GM19455 (cell line): ENCODE measurements at regions not wholly inside any gene's neighbourhood (a gene's known extent, or its start where the extent isn't known, plus 50 kb on each side); places are given as distances from the start of the nearest gene placed in this dataset.

Source experiments
- ATAC-seq: cut with Tn5 transposase; IDR thresholded peaks from one replicate; pipeline ENCODE4 v1.9.1; 2021; ENCODE audit not compliant: unreplicated experiment

DNA sequence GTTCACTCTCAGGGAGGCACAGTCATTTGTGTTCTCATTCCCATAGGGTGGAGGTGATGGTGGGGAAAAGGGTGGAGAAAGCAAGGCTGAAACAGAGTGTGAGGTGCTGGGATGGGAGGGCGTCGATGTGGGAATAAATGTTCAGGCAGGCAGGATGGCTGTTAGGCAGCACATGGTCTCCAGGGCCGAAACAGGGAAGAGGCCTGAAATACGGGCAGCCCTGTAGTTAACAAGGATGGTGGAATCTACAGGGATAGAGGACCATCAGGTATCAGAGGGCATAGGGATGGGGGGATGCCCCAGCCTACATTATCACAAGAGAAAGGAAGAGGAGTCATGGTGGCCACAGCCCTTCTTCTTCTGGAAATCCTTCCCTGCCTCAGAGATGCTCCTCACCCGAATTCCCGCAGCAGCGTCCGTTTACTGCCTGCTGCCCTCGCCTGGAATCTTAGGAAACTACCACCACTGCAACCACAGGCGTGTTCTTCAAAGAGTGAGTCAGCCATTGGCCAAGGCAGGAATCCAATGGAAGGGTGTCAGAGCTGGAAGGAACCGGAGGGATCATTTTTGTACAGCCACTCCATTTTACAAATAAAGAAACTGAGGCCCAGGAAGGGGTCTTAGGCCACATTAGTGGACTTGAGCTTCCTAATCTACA lies 49.7 kb upstream of the POMGNT2 start:
- no peak for ATAC-seq
